ENCODE measurements at regions not wholly inside any gene's neighbourhood (a gene's known extent, or its start where the extent isn't known, plus 50 kb on each side); places are given as distances from the start of the nearest gene placed in this dataset.
"Not testable (repeated sequence)": the region's sequence is repeated elsewhere in the genome, so short reads cannot be mapped to it uniquely, and the experiment has no call there.

DNA sequence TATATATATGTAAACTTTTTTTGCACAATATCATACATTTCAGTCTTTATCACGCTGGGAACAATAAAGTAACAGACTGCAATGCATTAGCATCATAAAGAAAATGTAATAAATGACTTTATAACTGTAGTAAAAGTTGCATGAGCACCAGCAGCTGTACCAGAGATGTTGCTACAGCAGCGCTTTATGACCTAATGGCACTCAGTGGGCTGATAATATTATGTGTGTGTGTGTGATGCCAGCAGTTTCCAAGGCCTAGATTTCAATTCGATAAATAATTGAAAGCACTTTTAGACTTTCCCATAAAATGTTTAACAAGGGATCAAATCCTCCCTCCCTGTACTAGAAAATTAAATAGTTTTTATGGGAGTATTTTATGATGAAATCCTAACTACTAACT lies 367.6 kb upstream of the AGA start:
- DNase-seq, result no peak

DNA sequence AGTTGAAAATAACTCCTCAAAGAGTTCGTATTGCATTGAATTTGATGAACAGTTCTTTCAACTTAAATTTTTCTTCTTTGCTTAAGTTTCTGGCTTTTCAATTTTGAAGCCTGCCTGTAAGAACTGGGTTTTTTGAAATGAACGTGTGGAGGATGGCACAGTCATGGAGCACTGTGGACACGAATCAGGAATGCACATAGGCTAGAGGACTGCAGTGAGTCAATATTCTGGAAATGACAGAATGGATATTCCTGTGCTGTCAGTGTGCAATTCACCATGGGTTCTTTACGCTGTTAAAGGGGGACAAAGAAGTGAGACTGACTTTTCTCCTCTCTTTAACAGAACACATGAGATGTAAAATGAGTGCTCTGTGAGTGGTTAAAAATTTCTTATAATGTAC lies 368.0 kb upstream of the AGA start:
- DNase-seq, result no peak

DNA sequence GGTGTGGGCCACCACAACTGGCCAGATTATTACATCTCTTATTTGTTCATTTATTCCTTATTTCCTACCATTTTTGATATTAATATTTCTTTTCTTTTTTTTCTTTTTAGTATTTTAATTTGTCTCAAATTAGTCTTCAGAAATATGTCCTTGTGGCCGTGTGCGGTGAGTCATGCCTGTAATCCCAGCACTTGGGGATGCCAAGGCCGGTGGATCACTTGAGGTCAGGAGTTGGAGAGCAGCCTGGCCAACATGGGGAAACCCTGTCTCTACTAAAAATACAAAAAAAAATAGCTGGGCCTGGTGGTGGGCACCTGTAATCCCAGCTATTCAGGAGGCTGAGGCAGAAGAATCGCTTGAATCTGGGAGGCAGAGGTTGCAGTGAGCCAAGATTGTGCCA lies 376.2 kb upstream of the AGA start:
- DNase-seq, result not testable (repeated sequence)

DNA sequence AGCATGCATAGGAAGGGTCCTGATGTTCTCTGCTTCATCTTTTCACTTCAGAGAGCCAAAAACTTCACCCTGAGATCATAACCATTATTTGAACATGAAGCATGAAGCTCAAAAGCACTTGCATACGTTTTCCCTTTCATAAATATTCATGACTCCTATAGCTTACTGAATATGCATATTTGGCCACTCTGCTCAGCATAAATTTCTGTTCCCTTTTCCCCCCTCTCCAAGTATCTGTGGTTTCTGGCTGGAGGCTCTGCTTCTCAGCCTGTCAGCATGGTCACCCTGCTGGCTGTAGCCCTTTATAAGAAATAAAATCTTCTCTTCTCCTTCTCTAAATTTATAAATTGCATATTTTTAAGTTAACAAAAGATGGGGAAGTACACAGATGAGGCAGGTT lies 384.7 kb upstream of the AGA start:
- no peak for DNase-seq

DNA sequence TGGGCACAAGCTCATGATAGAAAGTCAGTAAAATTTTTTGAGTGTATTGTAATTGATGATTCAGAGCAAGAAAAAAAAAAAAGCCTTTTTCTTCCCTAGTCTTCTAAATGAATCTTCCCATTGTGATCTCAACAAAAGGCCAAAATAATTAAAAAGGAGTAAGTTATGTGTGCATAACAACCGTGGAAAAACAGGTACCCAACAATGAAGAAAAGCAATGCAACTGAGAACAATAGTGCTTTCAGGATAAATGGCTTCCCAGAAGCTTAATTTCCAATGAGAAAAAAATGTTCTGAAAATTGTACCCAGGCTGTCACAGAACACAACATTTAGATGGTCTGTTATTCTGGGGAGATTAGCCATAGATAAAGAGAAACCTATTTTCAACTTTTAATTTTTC lies 399.0 kb upstream of the AGA start:
- no peak for DNase-seq

GRCh38 chr4:177853229-177853628 lies 411.0 kb upstream of the AGA start:
- no peak for DNase-seq

- no peak for DNase-seq
Measured at GRCh38 chr4:177855507-177856197, 413.4 kb upstream of the AGA start.

DNA sequence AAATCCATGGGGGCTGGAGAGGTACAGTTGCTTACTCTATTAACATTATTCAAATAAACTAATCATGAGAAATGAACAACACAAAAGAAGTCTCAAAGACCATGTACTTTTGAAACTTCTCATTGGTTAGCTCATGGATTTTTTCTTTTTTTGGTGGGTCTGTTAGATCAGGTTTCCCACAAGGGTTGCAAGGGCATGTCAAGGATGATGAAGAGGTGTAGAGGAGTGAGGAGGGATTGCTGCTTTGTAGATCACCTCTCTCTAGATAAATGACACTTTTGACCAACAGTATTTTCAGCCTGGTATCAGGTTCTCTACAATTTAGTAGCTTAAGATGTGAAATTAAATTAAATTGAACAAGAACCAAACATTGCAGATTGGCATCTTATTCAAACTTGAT lies 417.9 kb upstream of the AGA start:
- no peak for DNase-seq

- no peak for DNase-seq
Measured at GRCh38 chr4:177861551-177862094, 419.4 kb upstream of the AGA start.

DNA sequence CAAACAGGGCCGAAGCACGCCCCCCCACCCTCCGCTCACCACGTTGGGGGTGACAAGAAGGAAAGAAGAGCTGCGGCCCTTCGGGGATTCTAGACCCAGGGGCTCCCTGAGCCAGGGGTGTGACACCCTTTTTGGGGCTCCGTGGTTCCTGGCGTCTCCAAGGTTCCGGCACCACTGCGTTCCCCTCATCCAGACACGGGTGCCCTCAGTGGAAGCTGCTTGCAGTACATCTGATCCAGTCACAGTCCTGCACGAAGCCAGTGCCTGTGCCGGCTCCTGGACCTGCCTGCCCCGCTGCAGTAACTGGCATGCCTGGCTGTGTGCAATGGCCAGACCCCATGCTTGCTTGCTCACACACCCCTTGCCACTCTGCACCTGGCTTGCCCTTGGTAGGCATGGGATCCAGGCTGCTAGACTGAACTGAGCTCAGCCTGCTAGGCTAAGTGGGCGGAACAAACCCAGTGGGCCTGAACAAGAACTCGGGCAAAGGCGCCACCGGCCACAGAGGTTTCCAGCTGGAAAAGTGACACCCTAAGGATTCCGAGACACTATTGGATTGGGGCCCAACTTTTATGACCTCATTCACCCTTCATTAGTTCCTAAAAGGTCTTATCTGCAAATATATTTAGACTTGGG lies 420.4 kb upstream of the AGA start:
- DNase-seq, result no peak

DNA sequence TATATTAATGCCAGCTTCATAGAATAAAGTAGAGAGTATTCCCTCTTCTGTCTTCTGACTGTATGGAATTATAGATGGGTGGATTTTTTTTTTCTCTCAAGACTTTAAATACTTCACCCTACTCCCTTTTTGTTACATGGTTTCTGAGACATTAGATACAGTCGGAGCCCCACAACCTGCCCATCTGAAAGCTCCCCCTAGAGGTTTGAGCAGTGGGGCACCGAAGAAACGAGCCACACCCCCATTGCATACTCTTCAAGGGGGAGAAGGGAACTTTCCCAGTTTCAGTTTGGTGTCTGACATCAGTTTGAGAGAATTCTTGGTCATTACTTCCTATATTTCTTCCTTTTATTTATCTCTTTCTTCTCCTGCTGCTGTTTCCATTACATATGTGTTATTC lies 437.6 kb upstream of the AGA start:
- DNase-seq, result no peak

GRCh38 chr4:177895136-177895535 lies 452.9 kb upstream of the AGA start:
- no peak for DNase-seq

GRCh38 chr4:177901786-177902185 lies 459.5 kb upstream of the AGA start:
- no peak for DNase-seq

- DNase-seq, result no peak
Measured at GRCh38 chr4:177902386-177902785, 460.1 kb upstream of the AGA start.

DNA sequence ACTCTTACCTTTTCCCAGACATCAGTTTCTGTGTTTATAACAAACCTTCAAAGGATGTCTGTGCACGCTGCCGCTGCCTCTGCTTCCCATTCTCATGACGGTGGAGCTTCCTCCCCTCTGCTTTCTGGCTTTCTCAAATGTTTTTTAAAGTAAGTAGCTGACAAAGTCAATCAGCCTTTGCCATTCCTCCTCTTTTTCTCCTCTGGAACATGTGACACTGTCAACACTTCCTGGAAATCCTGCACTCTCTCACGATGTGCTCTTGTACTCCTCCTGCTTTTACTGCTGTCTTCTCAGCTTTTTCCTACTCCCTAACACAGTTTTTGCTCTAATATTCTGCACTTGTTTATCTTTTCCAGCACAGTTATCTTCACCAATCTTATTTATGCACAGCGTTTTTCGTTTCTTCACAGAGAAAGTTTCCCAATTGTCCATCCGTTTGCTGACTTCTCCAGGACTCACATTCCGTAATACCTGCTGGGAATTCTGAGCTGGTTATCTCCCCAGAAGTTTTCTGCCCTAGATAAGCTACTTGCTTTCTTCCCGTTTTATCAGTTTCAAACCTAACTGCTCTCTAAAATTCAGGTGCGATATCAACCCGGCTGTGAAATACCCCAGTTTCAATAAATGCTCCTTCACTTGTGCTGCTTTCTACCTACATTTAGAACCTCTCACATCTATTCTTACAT lies 465.6 kb upstream of the AGA start:
- no peak for DNase-seq

DNA sequence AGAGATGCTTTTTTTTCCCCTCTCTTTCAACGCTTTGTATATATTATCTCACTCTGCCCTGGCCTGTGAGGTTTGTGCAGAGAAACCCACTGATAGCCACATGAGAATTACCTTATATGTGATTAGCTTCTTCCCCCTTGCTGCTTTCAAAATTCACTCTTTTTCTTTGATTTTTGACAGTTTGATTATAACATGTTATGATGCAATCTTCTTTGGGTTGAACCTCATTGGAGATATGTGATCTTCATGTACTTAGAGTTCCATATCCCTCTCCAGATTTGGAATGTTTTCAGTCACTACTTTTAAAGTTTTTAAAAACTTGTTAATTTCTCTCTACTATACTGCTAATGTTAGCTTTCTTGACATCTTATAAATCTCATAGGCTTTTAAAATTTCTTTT lies 479.5 kb upstream of the AGA start:
- DNase-seq, result no peak

DNA sequence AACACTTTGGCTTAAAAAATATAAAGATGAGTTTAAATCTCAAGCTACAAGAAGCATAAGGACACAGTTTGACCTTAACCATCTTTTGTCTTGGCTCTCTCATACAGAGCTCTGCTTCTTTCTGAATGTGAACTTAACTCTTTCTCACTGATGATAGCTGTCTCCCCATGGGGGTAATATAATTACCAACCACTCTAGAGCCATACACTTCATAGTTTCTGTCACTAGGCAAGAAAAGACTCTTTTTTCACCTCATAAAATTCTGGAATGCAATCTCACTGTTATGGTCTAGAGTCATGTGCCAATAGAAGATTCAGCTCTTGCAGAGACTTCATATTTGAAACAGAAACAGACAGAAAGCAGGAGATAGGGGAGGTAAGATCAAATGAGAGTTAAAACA lies 481.7 kb upstream of the AGA start:
- DNase-seq, result no peak

GRCh38 chr4:177937041-177937440 lies 494.8 kb upstream of the AGA start:
- no peak for DNase-seq

GRCh38 chr4:177938226-177938625 lies 496.0 kb upstream of the AGA start:
- DNase-seq, result no peak

DNA sequence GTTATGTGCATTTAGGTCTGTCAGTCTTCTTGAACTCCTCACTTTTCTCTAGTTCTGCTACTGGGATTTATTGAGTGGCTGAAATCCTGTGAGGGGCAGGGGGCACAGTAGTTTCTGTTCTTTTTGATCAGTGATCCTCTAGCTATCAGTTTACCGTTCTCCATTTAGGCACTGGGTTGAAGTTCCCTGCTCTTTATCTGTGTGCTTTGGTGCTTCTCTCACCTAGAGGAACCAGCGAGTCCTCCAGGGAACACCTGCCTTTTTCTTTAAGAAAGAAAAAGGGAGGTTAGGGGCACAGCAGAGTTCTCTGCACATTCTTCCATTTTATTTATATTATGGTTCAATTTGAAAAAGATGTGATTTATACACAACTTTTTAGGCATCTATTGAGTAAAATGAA lies 503.0 kb upstream of the AGA start:
- no peak for DNase-seq

DNA sequence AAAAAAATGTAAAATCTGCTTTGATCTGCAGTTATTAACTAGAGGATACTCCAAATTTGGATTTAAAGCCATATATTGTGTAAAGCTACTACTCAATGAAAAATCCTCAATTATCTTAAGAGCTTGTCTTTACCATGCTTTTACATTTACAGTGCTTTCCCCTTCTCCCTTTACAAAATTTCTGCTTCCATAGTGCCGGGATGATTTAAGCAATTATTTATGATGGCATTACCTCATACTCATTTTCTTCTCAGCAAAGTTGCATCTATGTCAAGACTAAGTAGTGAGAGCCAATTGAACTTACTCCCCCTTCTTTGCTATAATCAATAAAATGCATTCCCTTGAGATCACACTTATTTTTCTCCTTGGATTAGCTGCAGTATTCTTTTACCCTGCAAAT lies 505.4 kb upstream of the AGA start:
- DNase-seq, result no peak

- DNase-seq, result no peak
Measured at GRCh38 chr4:177948853-177949252, 506.6 kb upstream of the AGA start.

- no peak for DNase-seq
Measured at GRCh38 chr4:177951026-177951425, 508.8 kb upstream of the AGA start.

DNA sequence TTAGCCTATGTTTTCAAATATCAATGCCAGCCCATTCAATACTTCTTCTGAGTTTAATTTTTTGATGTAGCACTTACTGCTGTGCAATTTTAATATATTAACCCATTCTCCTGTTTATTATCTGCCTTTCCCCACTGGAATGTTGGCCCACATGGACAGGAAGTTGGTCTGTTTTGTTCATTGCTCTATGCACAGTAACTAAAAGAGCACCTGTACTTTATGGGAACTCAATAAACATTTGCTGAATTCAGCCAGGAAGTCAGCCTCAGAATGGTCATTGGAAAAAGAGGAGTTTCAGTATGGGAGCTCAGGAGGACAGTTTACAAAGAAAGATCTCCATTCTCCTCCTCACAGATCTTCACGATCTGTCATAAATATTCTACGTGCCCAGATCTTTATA lies 510.5 kb upstream of the AGA start:
- DNase-seq, result no peak
